IMR-90 (cell line): ENCODE measurements at regions not wholly inside any gene's neighbourhood (a gene's known extent, or its start where the extent isn't known, plus 50 kb on each side); places are given as distances from the start of the nearest gene placed in this dataset.

Source experiments
- ATAC-seq: fragments of 200-7000 bp; cut with Tn5 transposase; 2 replicates; pipeline ENCODE4 v1.9.1; 2020; ENCODE audit warnings: low read depth, mild to moderate bottlenecking, moderate library complexity
- BruUV-seq: library from RNA; stranded (reverse); fragments of 400-500 nt; replicated peaks from 2 replicates; lab custom pipeline; 2021; lab: Mats Ljungman, UMichigan
- CTCF ChIA-PET: fragments of 300-600 bp; formaldehyde crosslinking; extraction: SDS; loops from one replicate; lab custom pipeline; 2021; ENCODE audit warnings: antibody characterized with exemption; lab: Yijun Ruan, JAX
- POLR2A ChIA-PET: fragments of 300-600 bp; sonication (Branson Sonifier 250); formaldehyde crosslinking; loops from one replicate; lab custom pipeline; 2022; ENCODE audit warnings: antibody characterized with exemption; ENCODE audit not compliant: unreplicated experiment; lab: Charles Lee
- DNase-seq: peaks from one replicate; pipeline ENCODE4 v3.0.0; 2013
- H2AFZ ChIP-seq: replicated peaks from 2 replicates; pipeline ENCODE3; 2013; ENCODE audit warnings: low read length, mild to moderate bottlenecking; ENCODE audit not compliant: poor library complexity
- H2AK5ac ChIP-seq: 2 replicates; pipeline ENCODE4 v1.6.1; 2013; ENCODE audit warnings: low read depth, low read length, inconsistent platforms
- H2AK9ac ChIP-seq: replicated peaks from 2 replicates; pipeline ENCODE3; 2013; ENCODE audit warnings: mild to moderate bottlenecking, low read depth, low read length, moderate library complexity; ENCODE audit not compliant: poor library complexity
- H2BK120ac ChIP-seq: 2 replicates; pipeline ENCODE4 v1.6.1; 2013; ENCODE audit warnings: low read depth, low read length, inconsistent platforms
- H2BK15ac ChIP-seq: 3 replicates; pipeline ENCODE4 v1.6.1; 2013; ENCODE audit warnings: low read depth, low read length, inconsistent platforms
- H2BK20ac ChIP-seq: 2 replicates; pipeline ENCODE4 v1.6.1; 2013; ENCODE audit warnings: low read depth, mild to moderate bottlenecking, inconsistent platforms, low read length, moderate library complexity
- H2BK5ac ChIP-seq: 2 replicates; pipeline ENCODE4 v1.6.1; 2013; ENCODE audit warnings: mild to moderate bottlenecking, low read depth, low read length, inconsistent platforms; ENCODE audit not compliant: poor library complexity, severe bottlenecking
- H3K14ac ChIP-seq: replicated peaks from 2 replicates; pipeline ENCODE4 v1.6.1; 2013; ENCODE audit warnings: low read depth, low read length, inconsistent platforms
- H3K18ac ChIP-seq: 2 replicates; pipeline ENCODE4 v1.6.1; 2013; ENCODE audit warnings: low read depth, low read length, control low read depth
- H3K23ac ChIP-seq: 2 replicates; pipeline ENCODE4 v1.6.1; 2013; ENCODE audit warnings: low read depth, low read length, inconsistent platforms
- H3K27ac ChIP-seq: 2 replicates; pipeline ENCODE4 v1.5.1; 2013; ENCODE audit warnings: mild to moderate bottlenecking, control low read depth, low read length; ENCODE audit not compliant: insufficient read depth
- H3K27me3 ChIP-seq: 2 replicates; pipeline ENCODE4 v1.6.1; 2013; ENCODE audit warnings: low read length; ENCODE audit not compliant: control insufficient read depth, insufficient read depth
- H3K36me3 ChIP-seq: 2 replicates; pipeline ENCODE4 v1.6.1; 2013; ENCODE audit warnings: low read length, mixed read lengths; ENCODE audit not compliant: control insufficient read depth, insufficient read depth
- H3K4ac ChIP-seq: 2 replicates; pipeline ENCODE4 v1.6.1; 2013; ENCODE audit warnings: low read depth, low read length, inconsistent platforms
- H3K4me1 ChIP-seq: 2 replicates; pipeline ENCODE4 v1.6.1; 2013; ENCODE audit warnings: low read length, mixed read lengths; ENCODE audit not compliant: control insufficient read depth, insufficient read depth
- H3K4me2 ChIP-seq: 2 replicates; pipeline ENCODE4 v1.6.1; 2013; ENCODE audit warnings: low read depth, mild to moderate bottlenecking, control low read depth, low read length, moderate library complexity
- H3K4me3 ChIP-seq: 2 replicates; pipeline ENCODE4 v1.5.1; 2013; ENCODE audit warnings: low read depth, mild to moderate bottlenecking, control low read depth, low read length, moderate library complexity; ENCODE audit not compliant: insufficient read depth
- H3K56ac ChIP-seq: 2 replicates; pipeline ENCODE4 v1.6.1; 2013; ENCODE audit warnings: low read length, inconsistent platforms; ENCODE audit not compliant: insufficient read depth; ENCODE audit errors: extremely low read depth
- H3K79me1 ChIP-seq, 2 experiments: 2 replicates each; pipeline ENCODE4 v1.6.1; 2013; ENCODE audit warnings: low read length in 2 of 2, inconsistent platforms in 1 of 2, low read depth in 1 of 2
- H3K9ac ChIP-seq: 2 replicates; pipeline ENCODE4 v1.6.1; 2013; ENCODE audit warnings: low read depth, low read length, control low read depth
- H3K9me1 ChIP-seq: 2 replicates; pipeline ENCODE4 v1.6.1; 2013; ENCODE audit warnings: low read length, inconsistent platforms; ENCODE audit not compliant: insufficient read depth
- H3K9me3 ChIP-seq: 2 replicates; pipeline ENCODE4 v1.6.1; 2013; ENCODE audit warnings: low read length; ENCODE audit not compliant: control insufficient read depth, insufficient read depth
- H4K20me1 ChIP-seq: 2 replicates; pipeline ENCODE4 v1.6.1; 2013; ENCODE audit warnings: low read length, inconsistent platforms; ENCODE audit not compliant: insufficient read depth
- H4K5ac ChIP-seq: 2 replicates; pipeline ENCODE4 v1.6.1; 2013; ENCODE audit warnings: mild to moderate bottlenecking, low read depth, low read length, control low read depth
- H4K8ac ChIP-seq, 2 experiments: 2 replicates each; pipeline ENCODE4 v1.6.1; 2013; ENCODE audit warnings: low read depth in 2 of 2, low read length in 2 of 2, control low read depth in 1 of 2, inconsistent platforms in 1 of 2
- H4K91ac ChIP-seq: 2 replicates; pipeline ENCODE4 v1.6.1; 2013; ENCODE audit warnings: low read depth, low read length, inconsistent platforms; ENCODE audit not compliant: insufficient read depth
- CEBPB ChIP-seq: IDR thresholded peaks from 2 replicates; pipeline ENCODE4 v1.6.1; 2012; ENCODE audit warnings: low read depth, low read length, improper control_type of control experiment
- CHD1 ChIP-seq: IDR thresholded peaks from 2 replicates; pipeline ENCODE4 v1.6.1; 2012; ENCODE audit warnings: low read depth, low read length, improper control_type of control experiment
- FOS ChIP-seq: fragments of 150-350 bp; IDR thresholded peaks from 2 replicates; pipeline ENCODE4 v1.6.1; 2016; ENCODE audit warnings: low read depth, low read length
- MAFK ChIP-seq: IDR thresholded peaks from 2 replicates; pipeline ENCODE4 v1.6.1; 2012; ENCODE audit warnings: low read depth, low read length, improper control_type of control experiment
- MXI1 ChIP-seq: IDR thresholded peaks from 2 replicates; pipeline ENCODE4 v1.6.1; 2012; ENCODE audit warnings: low read depth, mild to moderate bottlenecking, low read length, moderate library complexity, borderline replicate concordance
- NFE2L2 ChIP-seq: fragments of 150-350 bp; IDR thresholded peaks from 2 replicates; pipeline ENCODE4 v1.6.1; 2016; ENCODE audit warnings: low read depth, mild to moderate bottlenecking, low read length
- RAD21 ChIP-seq: IDR thresholded peaks from 2 replicates; pipeline ENCODE4 v1.6.1; 2012; ENCODE audit warnings: low read length, improper control_type of control experiment
- RCOR1 ChIP-seq: IDR thresholded peaks from 2 replicates; pipeline ENCODE4 v1.6.1; 2012; ENCODE audit warnings: mild to moderate bottlenecking, low read length, improper control_type of control experiment; ENCODE audit not compliant: insufficient replicate concordance
- RFX5 ChIP-seq: IDR thresholded peaks from 2 replicates; pipeline ENCODE4 v1.8.0; 2012; ENCODE audit warnings: low read depth, mild to moderate bottlenecking, low read length, moderate library complexity
- WGBS, 2 experiments: methylation state at CpG; one replicate each; pipeline versions ENCODE4 v1.1.5 to v1.1.7; 2013; ENCODE audit warnings: missing lambda C conversion rate in 2 of 2; ENCODE audit not compliant: insufficient read length in 1 of 2; ENCODE audit errors: extremely low coverage in 2 of 2; 5-methylcytosine and 5-hydroxymethylcytosine counted together
- dilution Hi-C: fragments of 300-500 bp; cut with HindIII; formaldehyde crosslinking; loops from one replicate; pipeline ENCODE4 v1.14.3; 2018; ENCODE audit warnings: low sequenced_read_pairs; ENCODE audit not compliant: unreplicated experiment
- in situ Hi-C: fragments of 300-500 bp; cut with MboI; formaldehyde crosslinking; loops from 3 replicates; pipeline ENCODE4 v1.14.3; 2019; ENCODE audit warnings: low sequenced_read_pairs, inconsistent platforms, mixed read lengths
- intact Hi-C: fragments of 100-400 bp; cut with micrococcal nuclease; formaldehyde crosslinking; loops from 2 replicates; pipeline ENCODE4 v1.10.0; 2022
- TF ChIP-seq, protein P1 (sequence below): conservative IDR thresholded peaks from 2 replicates; pipeline ENCODE4 v1.5.1; 2012; ENCODE audit warnings: mild to moderate bottlenecking, low read depth, low read length, improper control_type of control experiment
- TF ChIP-seq, protein P2 (sequence below): fragments of 150-350 bp; IDR thresholded peaks from 2 replicates; pipeline ENCODE4 v1.6.1; 2017; ENCODE audit warnings: mild to moderate bottlenecking, antibody characterized with exemption, low read length, low read depth

DNA sequence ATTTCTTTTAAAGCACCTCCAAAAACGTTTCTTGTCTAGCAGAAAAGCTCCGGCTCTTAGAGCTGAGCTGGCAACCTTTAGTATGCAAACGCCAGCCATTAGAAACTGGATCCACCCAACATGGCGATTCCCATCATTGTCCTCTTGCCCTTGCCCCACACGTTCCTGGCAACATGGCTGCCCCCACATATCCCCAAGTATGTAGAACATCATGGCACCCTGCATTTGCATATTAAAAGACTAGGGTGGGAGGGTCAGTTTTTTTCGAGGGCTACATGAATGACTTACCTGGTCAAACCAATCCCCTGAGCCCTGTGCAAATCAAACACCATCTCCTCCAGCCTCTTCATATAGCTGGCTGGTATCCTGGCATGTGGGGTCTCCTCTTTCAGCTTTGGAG, 82.2 kb upstream of the HELT start:
- Histone ChIP-seq H3K27me3 (no peaks in the 10 kb centered on the region), H2BK120ac (no peak overlapping the region), H4K8ac (no peak overlapping the region), H3K9ac (no peak overlapping the region), H2BK20ac (no peak overlapping the region), H3K18ac (no peak overlapping the region), H2BK5ac (no peak overlapping the region), H3K79me1 (no peaks in the 10 kb centered on the region), H2AFZ (no peak overlapping the region), H4K5ac (no peak overlapping the region), H3K9me1 (no peaks in the 10 kb centered on the region), H3K23ac (no peak overlapping the region), H3K27ac (no peak overlapping the region), H3K9me3 (no peaks in the 10 kb centered on the region), H2BK15ac (no peak overlapping the region), H3K4ac (no peak overlapping the region), H4K20me1 (no peaks in the 10 kb centered on the region), H3K56ac (no peak overlapping the region), H3K4me3 (no peak overlapping the region), H3K4me2 (no peak overlapping the region), H3K36me3 (no peaks in the 10 kb centered on the region), H3K14ac (no peak overlapping the region), H2AK9ac (no peak overlapping the region), H3K4me1 (no peaks in the 10 kb centered on the region), H2AK5ac (no peak overlapping the region), H4K91ac (no peak overlapping the region)
- ChIA-PET CTCF (no interaction called here), POLR2A (no interaction called here)
- ATAC-seq (no peak), DNase-seq (no peak)
- dilution Hi-C loops: no loop called here
- TF ChIP-seq RCOR1 (no peak), MXI1 (no peak), RAD21 (no peak), MAFK (no peak), RFX5 (no peak), FOS (no peak), CHD1 (no peak), CEBPB (no peak), NFE2L2 (no peak)
- TF ChIP-seq, protein P1, sequence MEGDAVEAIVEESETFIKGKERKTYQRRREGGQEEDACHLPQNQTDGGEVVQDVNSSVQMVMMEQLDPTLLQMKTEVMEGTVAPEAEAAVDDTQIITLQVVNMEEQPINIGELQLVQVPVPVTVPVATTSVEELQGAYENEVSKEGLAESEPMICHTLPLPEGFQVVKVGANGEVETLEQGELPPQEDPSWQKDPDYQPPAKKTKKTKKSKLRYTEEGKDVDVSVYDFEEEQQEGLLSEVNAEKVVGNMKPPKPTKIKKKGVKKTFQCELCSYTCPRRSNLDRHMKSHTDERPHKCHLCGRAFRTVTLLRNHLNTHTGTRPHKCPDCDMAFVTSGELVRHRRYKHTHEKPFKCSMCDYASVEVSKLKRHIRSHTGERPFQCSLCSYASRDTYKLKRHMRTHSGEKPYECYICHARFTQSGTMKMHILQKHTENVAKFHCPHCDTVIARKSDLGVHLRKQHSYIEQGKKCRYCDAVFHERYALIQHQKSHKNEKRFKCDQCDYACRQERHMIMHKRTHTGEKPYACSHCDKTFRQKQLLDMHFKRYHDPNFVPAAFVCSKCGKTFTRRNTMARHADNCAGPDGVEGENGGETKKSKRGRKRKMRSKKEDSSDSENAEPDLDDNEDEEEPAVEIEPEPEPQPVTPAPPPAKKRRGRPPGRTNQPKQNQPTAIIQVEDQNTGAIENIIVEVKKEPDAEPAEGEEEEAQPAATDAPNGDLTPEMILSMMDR: no peak
- TF ChIP-seq, protein P2, sequence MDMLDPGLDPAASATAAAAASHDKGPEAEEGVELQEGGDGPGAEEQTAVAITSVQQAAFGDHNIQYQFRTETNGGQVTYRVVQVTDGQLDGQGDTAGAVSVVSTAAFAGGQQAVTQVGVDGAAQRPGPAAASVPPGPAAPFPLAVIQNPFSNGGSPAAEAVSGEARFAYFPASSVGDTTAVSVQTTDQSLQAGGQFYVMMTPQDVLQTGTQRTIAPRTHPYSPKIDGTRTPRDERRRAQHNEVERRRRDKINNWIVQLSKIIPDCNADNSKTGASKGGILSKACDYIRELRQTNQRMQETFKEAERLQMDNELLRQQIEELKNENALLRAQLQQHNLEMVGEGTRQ: no peak
- no TSS peak for BruUV-seq
- intact Hi-C loops: no loop called here
- in situ Hi-C loops: no loop called here
- WGBS, 2 experiments: no CpG with 5 or more reads among the region's 6 CpGs
